ENCODE measurements at regions not wholly inside any gene's neighbourhood (a gene's known extent, or its start where the extent isn't known, plus 50 kb on each side); places are given as distances from the start of the nearest gene placed in this dataset.

- TF ChIP-seq CTCF (conservative IDR thresholded peaks at IDR 0.05 in 1 of 2, IDR thresholded peaks at IDR 0.05 in 1 of 2; ENCODE audit: extremely low read depth in 1 of 2, insufficient read depth in 1 of 2, low read depth in 1 of 2, low read length in 2 of 2) (no peak), EZH2 (IDR thresholded peaks at IDR 0.05; ENCODE audit: borderline replicate concordance, low read length) (no peak)
These were observed 228.6 kb downstream of the ZNF621 start for GRCh38 chr3:40753291-40753770.
